ENCODE measurements at regions not wholly inside any gene's neighbourhood (a gene's known extent, or its start where the extent isn't known, plus 50 kb on each side); places are given as distances from the start of the nearest gene placed in this dataset.

DNA sequence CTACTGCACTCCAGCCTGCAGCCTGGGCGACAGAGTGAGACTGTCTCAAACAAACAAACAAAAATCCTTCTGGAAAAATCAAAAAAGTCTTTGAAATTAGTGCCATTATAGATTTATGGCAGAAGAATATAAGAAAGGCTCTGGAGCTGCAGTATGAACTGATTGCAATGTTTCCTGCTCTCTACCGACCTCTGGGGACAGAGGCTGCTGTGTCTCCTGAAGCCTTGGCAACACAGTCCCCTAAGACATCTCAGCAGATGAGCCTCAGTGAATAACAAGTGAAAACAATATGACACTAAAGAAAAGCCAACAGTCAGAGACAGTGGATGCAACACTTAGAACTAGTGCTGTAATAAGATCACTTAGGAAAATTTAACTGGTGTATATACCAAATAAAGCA lies 494.9 kb upstream of the LRATD1 start:
- Histone ChIP-seq H3K4me1 (ENCODE audit: control insufficient read depth, insufficient read depth, low read length) (no peaks in the 10 kb centered on the region), H3K9me3 (ENCODE audit: control insufficient read depth, insufficient read depth, low read length) (no peaks in the 10 kb centered on the region), H3K9ac (ENCODE audit: low read depth, low read length) (no peak overlapping the region), H3K27me3 (ENCODE audit: control insufficient read depth, insufficient read depth, low read length) (no peaks in the 10 kb centered on the region), H3K4me3 (ENCODE audit: low read depth, low read length) (peak overlapping the region; percentile 40), H3K36me3 (ENCODE audit: control insufficient read depth, insufficient read depth, low read length) (no peaks in the 10 kb centered on the region)

DNA sequence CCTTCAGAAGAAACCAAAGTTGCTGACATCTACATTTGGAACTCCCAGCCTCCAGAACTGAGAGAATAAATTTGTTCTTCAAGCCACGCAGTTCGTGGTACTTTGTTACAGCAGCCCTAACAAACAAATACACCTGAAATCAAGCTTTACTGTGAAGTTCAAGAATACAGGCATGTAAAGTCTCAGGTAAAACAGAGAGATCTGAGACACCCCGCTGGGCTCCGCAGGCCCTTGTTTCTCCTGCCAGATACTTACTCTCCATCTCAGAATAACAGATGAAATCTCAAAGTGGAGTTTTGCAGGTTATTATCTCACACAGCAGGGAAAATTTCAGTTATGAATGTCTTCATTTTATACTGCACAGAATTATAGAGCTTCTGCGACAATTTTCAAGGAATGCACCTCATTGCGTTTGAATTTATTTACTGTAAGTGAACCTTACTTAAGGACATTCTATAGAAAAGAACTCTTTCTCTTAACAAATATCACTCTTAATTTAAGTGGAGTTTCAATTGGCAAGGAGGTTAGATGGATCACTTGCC lies 492.4 kb upstream of the LRATD1 start:
- no peaks in the 10 kb centered on the region for H3K9me3 ChIP-seq (ENCODE audit: control insufficient read depth, insufficient read depth, low read length)
- no peak overlapping the region for H3K4me3 ChIP-seq (ENCODE audit: low read depth, low read length)
- H3K9ac ChIP-seq (ENCODE audit: low read depth, low read length): no peak overlapping the region
- H3K36me3 ChIP-seq (ENCODE audit: control insufficient read depth, insufficient read depth, low read length): no peaks in the 10 kb centered on the region
- H3K27me3 ChIP-seq (ENCODE audit: control insufficient read depth, insufficient read depth, low read length): no peaks in the 10 kb centered on the region
- H3K4me1 ChIP-seq (ENCODE audit: control insufficient read depth, insufficient read depth, low read length): no peaks in the 10 kb centered on the region

DNA sequence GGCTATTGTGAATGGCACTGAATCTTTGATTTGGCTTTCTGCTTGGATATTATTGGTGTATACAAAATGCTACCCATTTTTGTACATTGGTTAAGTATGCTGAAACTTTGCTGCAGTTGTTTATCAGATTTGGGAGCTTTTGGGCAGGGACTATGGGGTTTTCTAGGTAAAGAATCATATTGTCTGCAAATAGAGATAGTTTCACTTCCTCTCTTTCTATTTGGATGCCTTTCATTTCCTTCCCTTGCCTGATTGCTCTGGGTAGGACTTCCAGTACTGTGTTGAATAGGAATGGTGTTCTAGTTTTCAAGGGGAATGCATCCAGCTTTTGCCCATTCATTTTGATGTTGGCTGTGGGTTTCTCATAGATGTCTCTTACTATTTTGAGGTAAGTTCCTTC lies 489.1 kb upstream of the LRATD1 start:
- Histone ChIP-seq H3K4me1 (ENCODE audit: control insufficient read depth, insufficient read depth, low read length) (no peaks in the 10 kb centered on the region), H3K9me3 (ENCODE audit: control insufficient read depth, insufficient read depth, low read length) (no peaks in the 10 kb centered on the region), H3K9ac (ENCODE audit: low read depth, low read length) (no peak overlapping the region), H3K36me3 (ENCODE audit: control insufficient read depth, insufficient read depth, low read length) (no peaks in the 10 kb centered on the region), H3K4me3 (ENCODE audit: low read depth, low read length) (no peak overlapping the region), H3K27me3 (ENCODE audit: control insufficient read depth, insufficient read depth, low read length) (no peaks in the 10 kb centered on the region)

DNA sequence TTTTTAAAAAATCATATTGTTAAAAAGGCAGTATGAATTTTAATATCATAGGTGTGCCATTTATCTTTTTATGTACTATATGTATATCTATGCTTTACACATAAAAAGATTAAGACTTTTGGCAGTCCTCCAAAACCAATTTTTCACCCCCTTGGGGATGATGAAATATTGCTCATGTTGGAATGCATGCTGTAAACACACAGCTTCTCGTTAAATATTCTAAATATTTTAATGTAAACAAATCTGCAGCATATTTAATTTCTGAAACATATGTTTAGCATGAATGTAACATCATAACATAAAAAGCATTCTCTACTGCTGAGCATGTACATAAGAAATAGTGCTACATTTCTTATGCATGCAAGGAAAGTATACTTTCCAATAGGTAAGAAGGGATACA lies 484.3 kb upstream of the LRATD1 start:
- Histone ChIP-seq H3K36me3 (ENCODE audit: control insufficient read depth, insufficient read depth, low read length) (no peaks in the 10 kb centered on the region), H3K27me3 (ENCODE audit: control insufficient read depth, insufficient read depth, low read length) (no peaks in the 10 kb centered on the region), H3K9ac (ENCODE audit: low read depth, low read length) (no peak overlapping the region), H3K4me3 (ENCODE audit: low read depth, low read length) (no peak overlapping the region), H3K9me3 (ENCODE audit: control insufficient read depth, insufficient read depth, low read length) (no peaks in the 10 kb centered on the region), H3K4me1 (ENCODE audit: control insufficient read depth, insufficient read depth, low read length) (no peaks in the 10 kb centered on the region)

DNA sequence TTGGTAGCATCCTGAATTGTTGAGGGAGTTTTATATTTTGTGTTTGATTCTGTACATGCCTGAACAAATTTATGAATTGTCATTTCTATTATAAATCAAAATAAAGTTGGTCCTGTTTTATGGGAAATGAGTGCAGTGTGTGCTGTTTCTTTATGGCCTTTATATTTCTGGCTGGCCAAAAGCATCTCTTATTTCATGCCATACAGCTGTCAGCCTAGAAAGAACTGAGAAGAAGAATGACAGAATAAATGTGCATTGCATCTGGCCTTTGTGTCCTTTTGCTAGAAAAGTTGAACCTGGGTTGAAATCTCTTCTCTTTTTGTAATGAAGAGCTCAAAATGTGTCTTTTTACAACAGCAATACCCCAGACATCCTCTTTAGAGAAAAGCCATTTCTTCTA lies 474.7 kb upstream of the LRATD1 start:
- H3K9me3 ChIP-seq (ENCODE audit: control insufficient read depth, insufficient read depth, low read length): no peaks in the 10 kb centered on the region
- no peaks in the 10 kb centered on the region for H3K36me3 ChIP-seq (ENCODE audit: control insufficient read depth, insufficient read depth, low read length)
- H3K27me3 ChIP-seq (ENCODE audit: control insufficient read depth, insufficient read depth, low read length): no peaks in the 10 kb centered on the region

DNA sequence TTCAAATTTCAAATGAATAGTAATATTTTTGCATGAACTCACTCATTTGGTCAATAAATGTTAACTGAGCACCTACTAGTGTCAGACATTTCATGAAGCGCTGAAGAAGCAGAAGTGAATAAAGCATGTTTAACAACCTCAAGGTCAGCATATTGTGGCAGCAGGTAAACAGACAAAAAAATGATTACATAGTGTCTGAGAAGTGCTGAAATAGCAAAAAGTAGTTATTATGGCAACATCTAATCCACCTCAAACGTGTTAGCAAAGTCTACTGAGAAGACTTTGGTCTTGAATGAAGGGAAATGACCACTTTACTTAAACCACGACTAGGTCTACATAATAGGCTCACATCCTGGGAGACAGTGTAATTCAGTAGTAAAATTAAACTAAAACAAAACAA lies 452.2 kb upstream of the LRATD1 start:
- Histone ChIP-seq H3K36me3 (ENCODE audit: control insufficient read depth, insufficient read depth, low read length) (no peaks in the 10 kb centered on the region), H3K9me3 (ENCODE audit: control insufficient read depth, insufficient read depth, low read length) (no peaks in the 10 kb centered on the region), H3K27me3 (ENCODE audit: control insufficient read depth, insufficient read depth, low read length) (no peaks in the 10 kb centered on the region), H3K4me3 (ENCODE audit: low read depth, low read length) (no peak overlapping the region), H3K4me1 (ENCODE audit: control insufficient read depth, insufficient read depth, low read length) (no peaks in the 10 kb centered on the region), H3K9ac (ENCODE audit: low read depth, low read length) (no peak overlapping the region)

More for the DNA sequence above, 474.7 kb upstream of the LRATD1 start:
- Histone ChIP-seq H3K4me3 (ENCODE audit: low read depth, low read length) (no peak overlapping the region), H3K4me1 (ENCODE audit: control insufficient read depth, insufficient read depth, low read length) (no peaks in the 10 kb centered on the region), H3K9ac (ENCODE audit: low read depth, low read length) (no peak overlapping the region)

DNA sequence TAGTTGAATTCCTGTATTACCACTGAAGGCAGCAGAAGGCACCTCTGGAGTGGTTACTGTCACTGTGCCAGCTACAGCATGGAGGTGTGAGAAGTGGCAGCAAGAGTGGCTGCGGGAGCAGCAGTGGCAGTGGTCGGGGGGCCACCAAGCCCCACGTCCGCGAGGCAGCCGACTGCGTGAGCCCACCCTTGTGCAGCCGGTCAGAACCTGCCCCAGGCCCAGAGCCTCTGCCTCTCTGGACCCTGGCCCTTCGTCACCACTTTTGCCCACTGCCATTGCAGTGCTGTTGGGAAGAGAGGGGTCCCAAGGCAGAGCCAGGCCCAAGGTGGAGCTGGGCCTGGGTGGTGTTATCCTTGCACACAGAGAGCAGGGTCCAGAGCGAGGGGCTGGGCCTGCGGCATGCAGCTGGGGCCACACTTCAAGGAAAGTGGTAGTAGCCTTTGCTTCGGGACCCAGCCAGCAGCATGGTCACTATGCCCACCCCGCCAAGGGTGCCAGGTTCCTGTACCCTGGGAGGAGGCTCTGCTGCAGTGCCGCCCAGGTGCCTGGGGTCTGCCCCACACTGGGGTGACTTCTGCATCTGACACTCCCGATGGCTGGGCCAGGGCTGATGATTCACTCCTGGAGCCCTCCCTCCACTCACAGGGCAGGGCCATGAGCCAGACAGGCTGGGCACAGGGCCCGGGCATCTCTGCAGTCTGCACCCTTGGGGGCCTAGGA lies 450.1 kb upstream of the LRATD1 start:
- H3K36me3 ChIP-seq (ENCODE audit: control insufficient read depth, insufficient read depth, low read length): no peaks in the 10 kb centered on the region
- H3K4me3 ChIP-seq (ENCODE audit: low read depth, low read length): no peak overlapping the region
- no peak overlapping the region for H3K9ac ChIP-seq (ENCODE audit: low read depth, low read length)
- H3K27me3 ChIP-seq (ENCODE audit: control insufficient read depth, insufficient read depth, low read length): no peaks in the 10 kb centered on the region
- H3K9me3 ChIP-seq (ENCODE audit: control insufficient read depth, insufficient read depth, low read length): no peaks in the 10 kb centered on the region
- H3K4me1 ChIP-seq (ENCODE audit: control insufficient read depth, insufficient read depth, low read length): no peaks in the 10 kb centered on the region

DNA sequence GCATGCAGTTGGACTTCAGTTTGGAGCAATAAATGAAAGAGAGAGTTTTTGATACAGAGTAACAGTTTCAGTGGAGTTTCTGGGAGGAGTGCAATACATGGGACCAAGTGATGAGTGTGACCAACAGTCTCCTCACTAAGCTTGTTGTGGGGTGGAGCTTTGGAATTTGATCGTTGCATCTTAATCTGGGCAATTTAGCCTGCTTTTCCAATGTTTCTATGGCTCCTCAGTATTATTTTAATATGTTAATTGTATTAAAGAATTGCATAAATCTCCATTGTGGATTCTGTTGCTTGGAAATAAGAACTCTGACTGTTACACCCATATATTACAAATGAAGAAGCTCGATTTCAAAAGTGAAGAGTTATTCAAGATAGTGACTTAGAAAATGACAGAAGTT lies 446.6 kb upstream of the LRATD1 start:
- H3K9ac ChIP-seq (ENCODE audit: low read depth, low read length): no peak overlapping the region
- H3K27me3 ChIP-seq (ENCODE audit: control insufficient read depth, insufficient read depth, low read length): no peaks in the 10 kb centered on the region
- H3K36me3 ChIP-seq (ENCODE audit: control insufficient read depth, insufficient read depth, low read length): no peaks in the 10 kb centered on the region
- H3K9me3 ChIP-seq (ENCODE audit: control insufficient read depth, insufficient read depth, low read length): no peaks in the 10 kb centered on the region
- H3K4me1 ChIP-seq (ENCODE audit: control insufficient read depth, insufficient read depth, low read length): no peaks in the 10 kb centered on the region
- no peak overlapping the region for H3K4me3 ChIP-seq (ENCODE audit: low read depth, low read length)

DNA sequence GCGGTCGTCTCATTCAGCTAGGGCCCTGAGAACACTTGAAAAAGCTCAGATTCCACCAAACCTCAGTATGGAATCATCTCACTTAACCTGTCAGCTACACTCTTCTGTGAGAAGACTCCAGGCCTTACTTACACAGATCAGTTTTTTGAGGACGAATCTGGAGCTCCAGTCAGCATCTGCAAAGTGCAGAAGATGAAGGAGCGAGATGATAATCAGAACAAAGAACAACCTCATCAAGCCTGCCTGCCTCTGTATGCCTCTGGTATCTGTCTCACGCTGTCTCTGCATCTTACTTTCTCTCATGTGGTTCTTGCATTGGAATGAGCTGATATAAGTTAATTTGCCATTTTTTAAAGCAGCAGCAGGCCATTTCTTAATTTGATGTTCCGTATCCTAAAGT lies 444.1 kb upstream of the LRATD1 start:
- H3K4me3 ChIP-seq (ENCODE audit: low read depth, low read length): no peak overlapping the region
- H3K9me3 ChIP-seq (ENCODE audit: control insufficient read depth, insufficient read depth, low read length): no peaks in the 10 kb centered on the region
- no peaks in the 10 kb centered on the region for H3K4me1 ChIP-seq (ENCODE audit: control insufficient read depth, insufficient read depth, low read length)
- no peaks in the 10 kb centered on the region for H3K36me3 ChIP-seq (ENCODE audit: control insufficient read depth, insufficient read depth, low read length)
- H3K27me3 ChIP-seq (ENCODE audit: control insufficient read depth, insufficient read depth, low read length): no peaks in the 10 kb centered on the region
- no peak overlapping the region for H3K9ac ChIP-seq (ENCODE audit: low read depth, low read length)

DNA sequence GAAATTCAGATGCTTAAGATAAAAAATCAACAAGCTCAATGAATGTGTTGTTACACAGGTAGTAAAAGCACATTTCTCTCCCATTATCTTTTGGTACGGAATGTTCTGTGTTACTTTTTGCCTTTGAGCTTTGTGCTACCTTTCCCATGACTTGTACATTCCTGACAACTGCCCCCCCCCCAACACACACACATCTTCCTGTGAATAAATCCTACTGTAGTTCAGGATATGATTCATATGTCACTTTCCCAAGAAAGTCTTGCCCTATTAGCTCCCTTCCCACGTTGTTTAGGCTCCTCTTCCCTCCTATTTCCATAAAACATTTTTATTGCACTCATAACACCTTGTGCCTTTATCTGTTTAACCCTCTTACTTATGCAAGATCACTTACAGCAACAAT lies 442.6 kb upstream of the LRATD1 start:
- Histone ChIP-seq H3K9ac (ENCODE audit: low read depth, low read length) (no peak overlapping the region), H3K4me1 (ENCODE audit: control insufficient read depth, insufficient read depth, low read length) (no peaks in the 10 kb centered on the region)

DNA sequence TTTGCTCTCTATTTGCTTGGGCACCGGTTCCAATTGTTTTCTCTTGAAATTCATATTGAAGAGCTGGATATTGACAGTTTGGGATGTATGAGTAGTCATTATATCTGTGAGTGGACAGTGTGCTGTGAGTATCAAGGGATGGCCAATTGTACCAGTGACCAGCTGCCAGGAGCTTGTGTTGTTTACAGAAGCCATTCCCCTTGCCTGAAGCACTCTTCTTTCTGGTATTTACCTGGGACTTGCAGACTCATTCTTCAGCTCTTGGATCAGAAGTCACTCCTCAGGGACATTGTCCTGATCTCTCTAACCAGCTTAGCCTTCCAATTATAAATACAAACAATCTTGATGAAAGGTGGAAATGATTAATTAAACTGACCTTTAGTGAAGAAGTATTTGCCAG lies 438.3 kb upstream of the LRATD1 start:
- H3K36me3 ChIP-seq (ENCODE audit: control insufficient read depth, insufficient read depth, low read length): no peaks in the 10 kb centered on the region
- no peaks in the 10 kb centered on the region for H3K9me3 ChIP-seq (ENCODE audit: control insufficient read depth, insufficient read depth, low read length)
- no peak overlapping the region for H3K9ac ChIP-seq (ENCODE audit: low read depth, low read length)
- peaks cover 8% of the 10 kb centered on the region for H3K4me1 ChIP-seq (ENCODE audit: control insufficient read depth, insufficient read depth, low read length)
- no peak overlapping the region for H3K4me3 ChIP-seq (ENCODE audit: low read depth, low read length)
- no peaks in the 10 kb centered on the region for H3K27me3 ChIP-seq (ENCODE audit: control insufficient read depth, insufficient read depth, low read length)

More for the DNA sequence above, 442.6 kb upstream of the LRATD1 start:
- no peaks in the 10 kb centered on the region for H3K9me3 ChIP-seq (ENCODE audit: control insufficient read depth, insufficient read depth, low read length)
- no peaks in the 10 kb centered on the region for H3K36me3 ChIP-seq (ENCODE audit: control insufficient read depth, insufficient read depth, low read length)
- H3K27me3 ChIP-seq (ENCODE audit: control insufficient read depth, insufficient read depth, low read length): no peaks in the 10 kb centered on the region
- H3K4me3 ChIP-seq (ENCODE audit: low read depth, low read length): no peak overlapping the region

DNA sequence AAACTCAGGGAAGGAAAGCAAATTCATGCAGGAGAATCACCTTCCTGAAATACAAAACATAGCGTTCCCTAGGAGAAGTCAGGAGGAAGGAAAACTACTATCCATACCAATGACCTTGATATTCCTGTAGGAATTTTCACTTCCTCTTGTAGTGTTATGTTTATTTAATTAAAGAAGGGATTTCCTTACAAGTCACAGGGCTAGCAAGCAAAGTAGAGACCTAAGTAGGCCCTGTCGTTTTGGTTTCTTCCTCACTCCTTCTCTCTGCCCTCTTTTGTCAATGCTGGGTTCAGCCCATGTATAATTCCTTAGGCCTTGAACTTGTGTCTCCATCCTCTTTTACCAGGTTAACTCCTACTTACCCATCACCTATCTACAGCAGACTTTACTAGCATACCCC lies 435.2 kb upstream of the LRATD1 start:
- peaks cover 8% of the 10 kb centered on the region for H3K4me1 ChIP-seq (ENCODE audit: control insufficient read depth, insufficient read depth, low read length)
- H3K9ac ChIP-seq (ENCODE audit: low read depth, low read length): no peak overlapping the region
- no peaks in the 10 kb centered on the region for H3K27me3 ChIP-seq (ENCODE audit: control insufficient read depth, insufficient read depth, low read length)
- no peaks in the 10 kb centered on the region for H3K9me3 ChIP-seq (ENCODE audit: control insufficient read depth, insufficient read depth, low read length)
- H3K36me3 ChIP-seq (ENCODE audit: control insufficient read depth, insufficient read depth, low read length): no peaks in the 10 kb centered on the region
- no peak overlapping the region for H3K4me3 ChIP-seq (ENCODE audit: low read depth, low read length)
